Mammary epithelial cell (primary cell): ENCODE measurements at regions not wholly inside any gene's neighbourhood (a gene's known extent, or its start where the extent isn't known, plus 50 kb on each side); places are given as distances from the start of the nearest gene placed in this dataset.

Source experiments
- CTCF ChIP-seq, 2 donors: IDR thresholded peaks in 1 of 2; conservative IDR thresholded peaks in 1 of 2; 2 replicates each; pipeline ENCODE4 v1.5.1; 2011 to 2012; ENCODE audit warnings: inconsistent platforms in 2 of 2, low read length in 2 of 2, mild to moderate bottlenecking in 2 of 2, control low read depth in 1 of 2, low read depth in 1 of 2; ENCODE audit not compliant: insufficient read depth in 1 of 2; ENCODE audit errors: extremely low read depth in 1 of 2
- EZH2 ChIP-seq: IDR thresholded peaks from 2 replicates; pipeline ENCODE4 v1.6.1; 2012; ENCODE audit warnings: low read length, inconsistent platforms, borderline replicate concordance

- no peak for TF ChIP-seq CTCF (conservative IDR thresholded peaks at IDR 0.05 in 1 of 2, IDR thresholded peaks at IDR 0.05 in 1 of 2; ENCODE audit: extremely low read depth in 1 of 2, insufficient read depth in 1 of 2, low read depth in 1 of 2, low read length in 2 of 2)
- no peak for TF ChIP-seq EZH2
Observed at GRCh38 chr9:126049896-126050604, 276.6 kb upstream of the MVB12B start.
